ENCODE measurements at regions not wholly inside any gene's neighbourhood (a gene's known extent, or its start where the extent isn't known, plus 50 kb on each side); places are given as distances from the start of the nearest gene placed in this dataset.

- DNase-seq (ENCODE audit: insufficient read length, low spot score) = no peak
- no peak for FAIRE-seq
- TF ChIP-seq PAX5 (IDR thresholded peaks at IDR 0.05; ENCODE audit: insufficient read depth, low read length, severe bottlenecking) (no peak), POLR2A (IDR thresholded peaks at IDR 0.05; ENCODE audit: low read depth, low read length) (no peak), POLR2AphosphoS5 (IDR thresholded peaks at IDR 0.05; ENCODE audit: low read depth, low read length) (no peak), SPI1 (IDR thresholded peaks at IDR 0.05; ENCODE audit: low read depth, low read length) (peak; percentile 76), POU2F2 (IDR thresholded peaks at IDR 0.05; ENCODE audit: low read depth, low read length) (no peak)
These were observed 70.7 kb upstream of the TDRD3 start for GRCh38 chr13:60326273-60326672.

- no peak for FAIRE-seq
- DNase-seq (ENCODE audit: insufficient read length, low spot score) = no peak
- TF ChIP-seq PAX5 (IDR thresholded peaks at IDR 0.05; ENCODE audit: insufficient read depth, low read length, severe bottlenecking) (no peak), POLR2A (IDR thresholded peaks at IDR 0.05; ENCODE audit: low read depth, low read length) (no peak), SPI1 (IDR thresholded peaks at IDR 0.05; ENCODE audit: low read depth, low read length) (no peak), POU2F2 (IDR thresholded peaks at IDR 0.05; ENCODE audit: low read depth, low read length) (no peak), POLR2AphosphoS5 (IDR thresholded peaks at IDR 0.05; ENCODE audit: low read depth, low read length) (no peak), TAF1 (IDR thresholded peaks at IDR 0.05; ENCODE audit: low read depth, low read length) (no peak)
These were observed 69.5 kb upstream of the TDRD3 start for GRCh38 chr13:60327511-60327910.

GRCh38 chr13:60328073-60328472 is 68.9 kb upstream of the TDRD3 start:
- no peak for FAIRE-seq
- no peak for DNase-seq (ENCODE audit: insufficient read length, low spot score)

GRCh38 chr13:60329221-60329923 is 67.6 kb upstream of the TDRD3 start:
- FAIRE-seq (peak; percentile 20), DNase-seq (ENCODE audit: insufficient read length, low spot score) (no peak)
- TF ChIP-seq PAX5 (IDR thresholded peaks at IDR 0.05; ENCODE audit: insufficient read depth, low read length, severe bottlenecking) (no peak), POU2F2 (IDR thresholded peaks at IDR 0.05; ENCODE audit: low read depth, low read length) (no peak), POLR2A (IDR thresholded peaks at IDR 0.05; ENCODE audit: low read depth, low read length) (no peak), SPI1 (IDR thresholded peaks at IDR 0.05; ENCODE audit: low read depth, low read length) (no peak), POLR2AphosphoS5 (IDR thresholded peaks at IDR 0.05; ENCODE audit: low read depth, low read length) (no peak), TAF1 (IDR thresholded peaks at IDR 0.05; ENCODE audit: low read depth, low read length) (no peak)

More at GRCh38 chr13:60328073-60328472, 68.9 kb upstream of the TDRD3 start:
- TF ChIP-seq POLR2A (IDR thresholded peaks at IDR 0.05; ENCODE audit: low read depth, low read length) (no peak), POU2F2 (IDR thresholded peaks at IDR 0.05; ENCODE audit: low read depth, low read length) (no peak), TAF1 (IDR thresholded peaks at IDR 0.05; ENCODE audit: low read depth, low read length) (no peak), POLR2AphosphoS5 (IDR thresholded peaks at IDR 0.05; ENCODE audit: low read depth, low read length) (no peak), SPI1 (IDR thresholded peaks at IDR 0.05; ENCODE audit: low read depth, low read length) (no peak), PAX5 (IDR thresholded peaks at IDR 0.05; ENCODE audit: insufficient read depth, low read length, severe bottlenecking) (no peak)

- FAIRE-seq = no peak
- no peak for TF ChIP-seq POU2F2 (IDR thresholded peaks at IDR 0.05; ENCODE audit: low read depth, low read length)
- DNase-seq (ENCODE audit: insufficient read length, low spot score) = no peak
These were observed 65.6 kb upstream of the TDRD3 start for GRCh38 chr13:60331249-60332012.

GRCh38 chr13:60332682-60333081 is 64.3 kb upstream of the TDRD3 start:
- FAIRE-seq (no peak), DNase-seq (ENCODE audit: insufficient read length, low spot score) (no peak)
- peak; percentile 32; the same call in 1 of the 2 replicates for TF ChIP-seq SPI1 (IDR thresholded peaks at IDR 0.05; ENCODE audit: low read depth, low read length)
- TF ChIP-seq POU2F2 (IDR thresholded peaks at IDR 0.05; ENCODE audit: low read depth, low read length) = no peak

- no peak for FAIRE-seq
These were observed 62.7 kb upstream of the TDRD3 start for GRCh38 chr13:60334310-60334709.

GRCh38 chr13:60335531-60335930 is 61.5 kb upstream of the TDRD3 start:
- DNase-seq (ENCODE audit: insufficient read length, low spot score) (no peak), FAIRE-seq (no peak)
- TF ChIP-seq TAF1 (IDR thresholded peaks at IDR 0.05; ENCODE audit: low read depth, low read length) = no peak
- no peak for TF ChIP-seq SPI1 (IDR thresholded peaks at IDR 0.05; ENCODE audit: low read depth, low read length)
- TF ChIP-seq POLR2A (IDR thresholded peaks at IDR 0.05; ENCODE audit: low read depth, low read length) = no peak
- TF ChIP-seq POU2F2 (IDR thresholded peaks at IDR 0.05; ENCODE audit: low read depth, low read length) = no peak
- no peak for TF ChIP-seq POLR2AphosphoS5 (IDR thresholded peaks at IDR 0.05; ENCODE audit: low read depth, low read length)
- no peak for TF ChIP-seq PAX5 (IDR thresholded peaks at IDR 0.05; ENCODE audit: insufficient read depth, low read length, severe bottlenecking)

More at GRCh38 chr13:60334310-60334709, 62.7 kb upstream of the TDRD3 start:
- no peak for DNase-seq (ENCODE audit: insufficient read length, low spot score)
- TF ChIP-seq SPI1 (IDR thresholded peaks at IDR 0.05; ENCODE audit: low read depth, low read length) (no peak), TAF1 (IDR thresholded peaks at IDR 0.05; ENCODE audit: low read depth, low read length) (no peak), POLR2A (IDR thresholded peaks at IDR 0.05; ENCODE audit: low read depth, low read length) (no peak), POU2F2 (IDR thresholded peaks at IDR 0.05; ENCODE audit: low read depth, low read length) (no peak), POLR2AphosphoS5 (IDR thresholded peaks at IDR 0.05; ENCODE audit: low read depth, low read length) (no peak), PAX5 (IDR thresholded peaks at IDR 0.05; ENCODE audit: insufficient read depth, low read length, severe bottlenecking) (no peak)

- FAIRE-seq (no peak), DNase-seq (ENCODE audit: insufficient read length, low spot score) (no peak)
- TF ChIP-seq POU2F2 (IDR thresholded peaks at IDR 0.05; ENCODE audit: low read depth, low read length) (no peak), SPI1 (IDR thresholded peaks at IDR 0.05; ENCODE audit: low read depth, low read length) (no peak), PAX5 (IDR thresholded peaks at IDR 0.05; ENCODE audit: insufficient read depth, low read length, severe bottlenecking) (no peak), TAF1 (IDR thresholded peaks at IDR 0.05; ENCODE audit: low read depth, low read length) (no peak), POLR2AphosphoS5 (IDR thresholded peaks at IDR 0.05; ENCODE audit: low read depth, low read length) (no peak), POLR2A (IDR thresholded peaks at IDR 0.05; ENCODE audit: low read depth, low read length) (no peak)
These were observed 58.3 kb upstream of the TDRD3 start for GRCh38 chr13:60338754-60339153.

GRCh38 chr13:60343978-60344377 is 53.0 kb upstream of the TDRD3 start:
- no peak for FAIRE-seq

More at GRCh38 chr13:60343978-60344377, 53.0 kb upstream of the TDRD3 start:
- TF ChIP-seq POLR2AphosphoS5 (IDR thresholded peaks at IDR 0.05; ENCODE audit: low read depth, low read length) (no peak), SPI1 (IDR thresholded peaks at IDR 0.05; ENCODE audit: low read depth, low read length) (no peak), PAX5 (IDR thresholded peaks at IDR 0.05; ENCODE audit: insufficient read depth, low read length, severe bottlenecking) (no peak), TAF1 (IDR thresholded peaks at IDR 0.05; ENCODE audit: low read depth, low read length) (no peak), POLR2A (IDR thresholded peaks at IDR 0.05; ENCODE audit: low read depth, low read length) (no peak), POU2F2 (IDR thresholded peaks at IDR 0.05; ENCODE audit: low read depth, low read length) (no peak)
- no peak for DNase-seq (ENCODE audit: insufficient read length, low spot score)

Measured in GM12891 (cell line).